Vagina (tissue), 2 donors: ENCODE measurements at regions not wholly inside any gene's neighbourhood (a gene's known extent, or its start where the extent isn't known, plus 50 kb on each side); places are given as distances from the start of the nearest gene placed in this dataset.

Experiments
- CTCF ChIP-seq, 3 experiments: fragments of 450-650 bp in 2 of 3; fragments of 200-600 bp in 1 of 3; sonication (generic) in 1 of 3; IDR thresholded peaks; one replicate each; pipeline ENCODE4 v1.5.1; 2017 to 2019; ENCODE audit warnings: antibody characterized with exemption in 3 of 3, mild to moderate bottlenecking in 2 of 3, moderate library complexity in 2 of 3
- POLR2A ChIP-seq, 2 donors: fragments of 450-650 bp; IDR thresholded peaks; one replicate each; pipeline ENCODE4 v1.6.1; 2017; ENCODE audit warnings: antibody characterized with exemption in 2 of 2, mild to moderate bottlenecking in 2 of 2, moderate library complexity in 2 of 2
- POLR2AphosphoS5 ChIP-seq, 2 donors: sonication (generic); formaldehyde crosslinking; IDR thresholded peaks; one replicate each; pipeline ENCODE4 v1.9.0; 2017; ENCODE audit warnings: antibody characterized with exemption in 2 of 2, mild to moderate bottlenecking in 2 of 2, low read depth in 1 of 2; ENCODE audit not compliant: insufficient read depth in 1 of 2

- no peak for TF ChIP-seq CTCF (IDR thresholded peaks at IDR 0.05)
- TF ChIP-seq POLR2A (IDR thresholded peaks at IDR 0.05) = no peak
- TF ChIP-seq POLR2AphosphoS5 (IDR thresholded peaks at IDR 0.05; ENCODE audit: insufficient read depth in 1 of 2, low read depth in 1 of 2) = no peak
These were observed 733.7 kb upstream of the FAM98A start for GRCh38 chr2:34332813-34333212.
